Upper lobe of left lung (tissue), 6 donors: ENCODE measurements at regions not wholly inside any gene's neighbourhood (a gene's known extent, or its start where the extent isn't known, plus 50 kb on each side); places are given as distances from the start of the nearest gene placed in this dataset.

ENCODE experiments used
- ATAC-seq, 2 donors: fragments of 200-7000 bp; cut with Tn5 transposase; one replicate each; pipeline ENCODE4 v1.9.1; 2022; ENCODE audit warnings: mild to moderate bottlenecking in 2 of 2, moderate library complexity in 2 of 2; ENCODE audit not compliant: low FRiP score in 2 of 2
- DNase-seq, 2 donors: peaks; one replicate each; pipeline ENCODE4 v3.0.0-alpha.2; 2019 to 2020
- H3K27ac ChIP-seq, 4 donors: fragments of 200-600 bp; sonication (generic); one replicate each; pipeline ENCODE4 v1.5.1; 2016 to 2019
- H3K27me3 ChIP-seq, 4 donors: fragments of 200-600 bp; sonication (generic); one replicate each; pipeline ENCODE4 v1.5.1; 2017 to 2019
- H3K36me3 ChIP-seq, 4 donors: fragments of 200-600 bp; sonication (generic); one replicate each; pipeline ENCODE4 v1.5.1; 2016 to 2019
- H3K4me1 ChIP-seq, 4 donors: fragments of 200-600 bp; sonication (generic); one replicate each; pipeline ENCODE4 v1.5.1; 2018 to 2019
- H3K4me3 ChIP-seq, 4 donors: fragments of 200-600 bp; sonication (generic); one replicate each; pipeline ENCODE4 v1.5.1; 2017 to 2019; ENCODE audit warnings: mild to moderate bottlenecking in 2 of 4, moderate library complexity in 1 of 4
- H3K9me3 ChIP-seq, 4 donors: fragments of 200-600 bp; sonication (generic); one replicate each; pipeline ENCODE4 v1.5.1; 2018 to 2019
- EP300 ChIP-seq, 4 donors: sonication (generic); formaldehyde crosslinking; IDR thresholded peaks; one replicate each; pipeline ENCODE4 v1.5.1; 2017; ENCODE audit warnings: antibody characterized with exemption in 4 of 4, control low read depth in 2 of 4
- POLR2A ChIP-seq, 4 donors: fragments of 450-650 bp; IDR thresholded peaks; one replicate each; pipeline ENCODE4 v1.5.1; 2016 to 2017; ENCODE audit warnings: antibody characterized with exemption in 4 of 4, mild to moderate bottlenecking in 2 of 4
- POLR2AphosphoS5 ChIP-seq, 2 donors: sonication (generic); formaldehyde crosslinking; IDR thresholded peaks; one replicate each; pipeline ENCODE4 v1.5.1; 2017; ENCODE audit warnings: antibody characterized with exemption in 2 of 2
- WGBS, 2 donors: methylation state at CpG; one replicate each; pipeline ENCODE4 v1.1.5; 2017 to 2018; 5-methylcytosine and 5-hydroxymethylcytosine counted together
- TF ChIP-seq, protein P1 (sequence below), 6 experiments: fragments of 450-650 bp in 4 of 6; fragments of 200-600 bp in 2 of 6; sonication (generic) in 2 of 6; IDR thresholded peaks; one replicate each; pipeline ENCODE4 v1.5.1; 2016 to 2019; ENCODE audit warnings: antibody characterized with exemption in 6 of 6
- donor health status: DM: no; HTN: no; CAD: no; lungs with moderate emphysema.
- donor health status: DM: no; HTN: yes; CAD: no; lungs with severe emphysema.

DNA sequence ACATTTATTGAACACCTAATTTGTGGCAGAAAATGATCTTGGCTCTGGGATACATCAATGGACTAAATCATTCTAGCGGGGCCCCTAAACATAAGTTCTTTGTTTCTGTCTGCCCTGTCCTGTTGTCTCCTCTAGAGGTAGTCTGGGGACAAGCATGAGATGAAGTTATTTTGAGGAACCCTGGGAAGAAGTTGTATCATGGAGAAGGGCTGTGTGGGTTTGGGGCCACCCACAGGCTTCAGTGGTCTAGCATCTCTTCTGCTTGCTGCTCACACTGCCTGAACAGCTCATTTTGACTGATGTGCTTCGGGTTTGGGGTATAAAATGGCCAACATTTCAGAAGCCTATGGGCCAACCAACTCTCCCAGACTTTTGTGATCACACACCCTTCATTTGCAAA is 50.3 kb upstream of the OSBPL11 start:
- TF ChIP-seq POLR2A (IDR thresholded peaks at IDR 0.05) (no peak), POLR2AphosphoS5 (IDR thresholded peaks at IDR 0.05) (no peak)
- TF ChIP-seq, protein P1, sequence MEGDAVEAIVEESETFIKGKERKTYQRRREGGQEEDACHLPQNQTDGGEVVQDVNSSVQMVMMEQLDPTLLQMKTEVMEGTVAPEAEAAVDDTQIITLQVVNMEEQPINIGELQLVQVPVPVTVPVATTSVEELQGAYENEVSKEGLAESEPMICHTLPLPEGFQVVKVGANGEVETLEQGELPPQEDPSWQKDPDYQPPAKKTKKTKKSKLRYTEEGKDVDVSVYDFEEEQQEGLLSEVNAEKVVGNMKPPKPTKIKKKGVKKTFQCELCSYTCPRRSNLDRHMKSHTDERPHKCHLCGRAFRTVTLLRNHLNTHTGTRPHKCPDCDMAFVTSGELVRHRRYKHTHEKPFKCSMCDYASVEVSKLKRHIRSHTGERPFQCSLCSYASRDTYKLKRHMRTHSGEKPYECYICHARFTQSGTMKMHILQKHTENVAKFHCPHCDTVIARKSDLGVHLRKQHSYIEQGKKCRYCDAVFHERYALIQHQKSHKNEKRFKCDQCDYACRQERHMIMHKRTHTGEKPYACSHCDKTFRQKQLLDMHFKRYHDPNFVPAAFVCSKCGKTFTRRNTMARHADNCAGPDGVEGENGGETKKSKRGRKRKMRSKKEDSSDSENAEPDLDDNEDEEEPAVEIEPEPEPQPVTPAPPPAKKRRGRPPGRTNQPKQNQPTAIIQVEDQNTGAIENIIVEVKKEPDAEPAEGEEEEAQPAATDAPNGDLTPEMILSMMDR (IDR thresholded peaks at IDR 0.05): no peak
- H3K4me1 ChIP-seq: peaks cover 14 to 23% (median 19%) of the 10 kb centered on the region in 4 donors
- 88 to 90% methylated on average over 2 of the region's 2 CpGs for WGBS, 2 donors

DNA sequence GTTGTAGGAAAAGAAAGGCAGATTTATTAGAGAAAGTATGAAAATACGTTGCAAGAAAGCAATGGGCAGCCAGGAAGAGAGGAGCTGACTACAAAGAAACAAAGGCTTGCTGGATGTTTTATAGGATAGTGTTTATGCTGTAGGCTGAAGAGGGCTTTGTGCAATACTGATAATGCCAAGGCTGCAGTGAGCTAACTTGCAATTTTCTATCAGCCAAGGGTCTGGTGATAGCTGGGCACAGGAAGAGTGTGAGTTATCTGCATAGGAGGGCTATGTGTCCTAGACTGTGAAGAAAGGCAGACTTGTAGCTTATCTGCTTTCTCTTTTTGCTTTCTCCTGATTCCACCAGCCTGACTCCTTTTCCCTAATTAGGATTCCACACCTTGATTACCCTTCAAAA is 51.3 kb upstream of the OSBPL11 start:
- DNase-seq (no peak), ATAC-seq (no peak)
- no peak overlapping the region for H3K4me3 ChIP-seq
- TF ChIP-seq POLR2AphosphoS5 (IDR thresholded peaks at IDR 0.05): no peak
- TF ChIP-seq, protein P1 (IDR thresholded peaks at IDR 0.05): no peak
- no peak for TF ChIP-seq POLR2A (IDR thresholded peaks at IDR 0.05)
- TF ChIP-seq EP300 (IDR thresholded peaks at IDR 0.05): no peak
- H3K27ac ChIP-seq: peak overlapping the region; percentile 73 to 81 (median 76)
- H3K36me3 ChIP-seq: no peaks in the 10 kb centered on the region
- no peaks in the 10 kb centered on the region for H3K27me3 ChIP-seq
- WGBS, 2 donors: 83 to 100% methylated on average over 1 of the region's 1 CpG
- H3K4me1 ChIP-seq: peaks cover 14 to 29% (median 20%) of the 10 kb centered on the region in 4 donors
- no peaks in the 10 kb centered on the region for H3K9me3 ChIP-seq

More for the DNA sequence above, 50.3 kb upstream of the OSBPL11 start:
- Histone ChIP-seq H3K27me3 (no peaks in the 10 kb centered on the region), H3K36me3 (no peaks in the 10 kb centered on the region), H3K27ac (peak overlapping the region in 3 of 4 donors; percentile 39 to 78 (median 75)), H3K4me3 (no peak overlapping the region), H3K9me3 (no peaks in the 10 kb centered on the region)
- no peak for DNase-seq
- no peak for ATAC-seq

DNA sequence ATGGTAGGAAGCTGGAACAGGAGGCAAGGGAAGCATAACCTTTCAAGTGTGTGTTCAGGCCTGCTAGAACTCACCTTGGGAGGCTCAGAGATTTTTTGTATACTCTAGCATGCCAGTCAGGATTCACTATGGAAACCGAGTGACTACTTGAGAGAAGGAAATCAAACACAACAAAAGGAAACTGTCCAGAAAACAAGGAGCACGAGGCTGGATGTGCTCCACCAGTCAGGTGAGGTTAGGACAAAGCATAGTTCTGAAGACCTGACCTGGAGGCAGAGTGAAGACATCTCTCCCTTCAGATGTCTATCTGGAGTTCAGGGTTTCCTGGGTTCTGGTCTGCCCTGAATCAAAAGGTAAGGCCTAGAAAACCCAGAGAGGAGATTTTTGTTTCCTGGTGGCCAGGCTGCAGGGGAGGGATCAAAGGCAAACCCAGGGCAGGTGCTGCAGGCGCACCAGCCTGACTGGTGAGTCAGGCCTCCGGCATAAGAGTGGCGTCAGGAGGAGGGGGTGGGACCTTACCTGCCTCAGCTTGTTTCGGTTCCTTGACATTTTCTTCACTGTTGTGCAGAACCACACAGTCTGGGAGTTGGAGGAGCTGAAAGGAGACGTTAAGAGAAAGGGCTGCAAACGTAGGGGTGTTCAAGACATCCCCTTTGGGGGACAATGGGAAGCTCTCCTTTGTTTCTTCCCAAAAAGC is 52.2 kb upstream of the OSBPL11 start:
- ATAC-seq (peak; percentile 38 to 93), DNase-seq (peak; percentile 38 to 92)
- peak overlapping the region in 1 of 4 donors; percentile 1 for H3K4me3 ChIP-seq
- H3K4me1 ChIP-seq: peaks cover 14 to 32% (median 20%) of the 10 kb centered on the region in 4 donors
- WGBS, 2 donors: 56 to 58% methylated on average over 8 of the region's 8 CpGs
- no peaks in the 10 kb centered on the region for H3K27me3 ChIP-seq
- no peaks in the 10 kb centered on the region for H3K9me3 ChIP-seq
- no peaks in the 10 kb centered on the region for H3K36me3 ChIP-seq
- peak overlapping the region; percentile 73 to 81 (median 76) for H3K27ac ChIP-seq
- peak in 1 of 2 donors; percentile 68 for TF ChIP-seq POLR2AphosphoS5 (IDR thresholded peaks at IDR 0.05)
- TF ChIP-seq POLR2A (IDR thresholded peaks at IDR 0.05): peak in 1 of 4 donors; percentile 69
- TF ChIP-seq EP300 (IDR thresholded peaks at IDR 0.05): peak in 1 of 4 donors; percentile 43
- TF ChIP-seq, protein P1 (IDR thresholded peaks at IDR 0.05): peak in 1 of 6 experiments; percentile 7

DNA sequence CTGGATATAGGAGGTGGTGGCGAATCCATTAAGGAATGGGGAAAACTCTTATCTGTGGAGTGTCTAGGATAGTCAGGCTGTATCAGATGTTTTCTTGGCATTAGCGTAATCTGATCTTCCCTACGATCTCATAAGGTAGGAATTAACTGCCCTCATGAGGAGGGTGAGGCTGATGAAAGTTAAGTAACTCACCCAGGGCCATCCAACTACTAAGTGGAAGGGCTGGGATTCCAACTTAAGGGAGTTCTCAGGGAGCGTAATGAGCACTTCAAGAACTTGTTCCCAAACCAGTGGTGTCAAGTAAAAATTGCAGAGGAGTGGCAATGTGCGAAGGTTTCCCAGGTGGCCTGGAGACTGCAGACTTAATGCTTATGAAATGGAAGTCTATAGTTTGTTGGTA is 55.9 kb upstream of the OSBPL11 start:
- DNase-seq (peak in 1 of 2 donors; percentile 69), ATAC-seq (peak; percentile 61)
- Histone ChIP-seq H3K4me3 (no peak overlapping the region), H3K4me1 (peaks cover 0 to 19% (median 8%) of the 10 kb centered on the region in 4 donors), H3K36me3 (no peaks in the 10 kb centered on the region), H3K27me3 (no peaks in the 10 kb centered on the region), H3K9me3 (no peaks in the 10 kb centered on the region), H3K27ac (peak overlapping the region; percentile 17 to 60 (median 28))
- WGBS, 2 donors: 72 to 75% methylated on average over 5 of the region's 5 CpGs
- TF ChIP-seq EP300 (IDR thresholded peaks at IDR 0.05) (peak in 3 of 4 donors; percentile 6 to 89 (median 18)), POLR2AphosphoS5 (IDR thresholded peaks at IDR 0.05) (peak in 1 of 2 donors; percentile 9), POLR2A (IDR thresholded peaks at IDR 0.05) (peak in 1 of 4 donors; percentile 19)
- TF ChIP-seq, protein P1 (IDR thresholded peaks at IDR 0.05): no peak
